HG03520 (cell line): ENCODE measurements at regions not wholly inside any gene's neighbourhood (a gene's known extent, or its start where the extent isn't known, plus 50 kb on each side); places are given as distances from the start of the nearest gene placed in this dataset.
"Not testable (repeated sequence)": the region's sequence is repeated elsewhere in the genome, so short reads cannot be mapped to it uniquely, and the experiment has no call there.

Experiments used
- ATAC-seq: cut with Tn5 transposase; IDR thresholded peaks from one replicate; pipeline ENCODE4 v1.9.1; 2021; ENCODE audit warnings: mild to moderate bottlenecking, moderate library complexity; ENCODE audit not compliant: unreplicated experiment

DNA sequence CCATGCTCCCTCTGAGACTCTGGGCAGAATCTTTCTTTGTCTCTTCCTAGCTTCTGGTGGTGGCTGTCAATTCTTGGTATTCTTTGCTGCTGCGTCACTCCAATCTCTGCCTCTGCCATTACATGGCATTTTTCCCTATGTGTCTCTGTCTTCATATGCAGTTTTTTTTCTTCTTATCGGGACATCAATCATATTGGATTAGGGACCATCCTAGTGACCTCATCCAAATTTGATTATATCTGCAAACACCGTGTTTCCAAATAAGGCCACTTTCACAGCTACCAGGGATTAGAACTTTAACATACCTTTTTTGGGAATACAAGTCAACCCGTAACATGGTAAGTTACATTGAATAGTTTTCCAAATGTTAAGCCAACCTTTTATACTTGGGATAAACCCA, 358.2 kb upstream of the FRG2C start:
- ATAC-seq = no peak

- ATAC-seq = not testable (repeated sequence)
These were observed 352.8 kb upstream of the FRG2C start for GRCh38 chr3:75311306-75311705.

DNA sequence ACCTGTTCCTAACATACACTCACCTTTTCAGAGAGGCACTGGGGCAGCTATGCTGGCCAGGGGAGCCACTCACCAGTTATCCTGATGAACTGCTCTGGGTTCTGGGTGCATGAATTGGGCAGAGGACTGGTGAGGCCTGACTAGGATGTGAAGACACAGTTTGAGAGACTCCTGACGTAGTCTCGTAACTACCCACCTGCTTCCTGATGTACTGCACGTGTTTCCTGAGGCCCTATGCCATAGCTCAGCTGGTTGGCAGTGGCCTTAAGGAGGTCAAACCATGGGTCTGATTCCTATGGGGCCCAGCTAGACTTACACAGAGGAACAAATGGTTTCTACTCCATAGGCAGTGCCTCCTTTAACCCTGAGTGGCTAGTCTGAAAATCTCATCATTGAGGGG, 351.7 kb upstream of the FRG2C start:
- not testable (repeated sequence) for ATAC-seq

DNA sequence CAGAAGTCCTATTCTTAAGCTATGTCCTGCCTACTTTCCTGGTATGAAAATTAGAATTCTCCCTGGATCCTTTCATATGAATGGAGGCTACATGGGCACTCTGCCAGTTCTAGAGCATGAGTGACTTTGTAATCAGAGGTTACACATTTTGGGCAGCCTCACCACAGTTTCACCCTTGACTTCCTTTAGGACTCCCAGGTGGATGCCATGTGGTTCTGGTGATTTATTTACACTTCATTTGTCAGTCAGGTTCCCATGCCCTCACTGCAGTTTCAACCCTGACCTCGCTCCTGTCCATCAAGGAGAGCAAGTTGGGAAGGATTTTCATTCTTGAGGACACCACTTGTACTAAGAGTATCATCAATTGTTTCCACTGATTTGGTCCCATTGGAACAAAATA, 344.4 kb upstream of the FRG2C start:
- not testable (repeated sequence) for ATAC-seq

GRCh38 chr3:75320369-75320768, 343.8 kb upstream of the FRG2C start:
- no peak for ATAC-seq

DNA sequence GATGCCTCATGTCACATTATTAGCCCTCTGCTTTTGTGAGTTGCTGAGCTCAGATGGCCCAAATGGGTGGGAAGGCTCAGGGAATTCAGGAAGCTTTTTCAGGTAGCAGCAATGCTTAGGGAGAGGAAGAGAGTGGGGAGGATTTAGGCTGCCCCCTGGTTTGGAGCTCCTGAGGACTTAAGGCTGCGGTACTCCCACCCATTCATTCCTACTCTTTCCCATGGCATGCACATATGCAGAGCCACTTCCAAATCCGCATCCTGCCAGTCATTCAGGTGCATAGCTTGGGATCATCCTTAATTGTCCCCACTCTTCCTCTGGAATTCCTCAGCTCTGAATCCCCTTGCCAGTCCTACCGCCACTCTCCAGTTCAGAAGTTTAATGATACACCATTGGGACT, 343.1 kb upstream of the FRG2C start:
- no peak for ATAC-seq

DNA sequence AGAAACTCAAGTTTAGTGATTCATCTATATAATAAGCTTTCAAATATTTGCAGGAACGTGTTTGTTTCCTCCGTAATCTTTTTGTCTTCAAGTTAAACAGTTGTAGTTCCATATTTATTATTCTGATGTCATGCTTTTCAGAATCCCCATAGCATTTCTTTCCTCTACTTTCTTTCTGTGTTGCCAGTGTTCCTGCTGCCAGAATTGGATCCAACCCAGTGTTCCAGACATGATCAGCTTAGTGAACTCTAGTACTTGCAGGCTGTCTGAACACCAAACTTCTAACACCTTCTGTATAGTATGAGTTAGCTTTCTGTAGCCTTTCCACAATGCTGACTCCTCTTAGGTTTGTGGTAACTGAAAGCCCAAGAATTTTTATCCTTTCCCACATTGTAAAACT, 340.2 kb upstream of the FRG2C start:
- not testable (repeated sequence) for ATAC-seq

GRCh38 chr3:75325716-75326115, 338.4 kb upstream of the FRG2C start:
- ATAC-seq = no peak

- ATAC-seq = no peak
These were observed 336.7 kb upstream of the FRG2C start for GRCh38 chr3:75327453-75327852.

DNA sequence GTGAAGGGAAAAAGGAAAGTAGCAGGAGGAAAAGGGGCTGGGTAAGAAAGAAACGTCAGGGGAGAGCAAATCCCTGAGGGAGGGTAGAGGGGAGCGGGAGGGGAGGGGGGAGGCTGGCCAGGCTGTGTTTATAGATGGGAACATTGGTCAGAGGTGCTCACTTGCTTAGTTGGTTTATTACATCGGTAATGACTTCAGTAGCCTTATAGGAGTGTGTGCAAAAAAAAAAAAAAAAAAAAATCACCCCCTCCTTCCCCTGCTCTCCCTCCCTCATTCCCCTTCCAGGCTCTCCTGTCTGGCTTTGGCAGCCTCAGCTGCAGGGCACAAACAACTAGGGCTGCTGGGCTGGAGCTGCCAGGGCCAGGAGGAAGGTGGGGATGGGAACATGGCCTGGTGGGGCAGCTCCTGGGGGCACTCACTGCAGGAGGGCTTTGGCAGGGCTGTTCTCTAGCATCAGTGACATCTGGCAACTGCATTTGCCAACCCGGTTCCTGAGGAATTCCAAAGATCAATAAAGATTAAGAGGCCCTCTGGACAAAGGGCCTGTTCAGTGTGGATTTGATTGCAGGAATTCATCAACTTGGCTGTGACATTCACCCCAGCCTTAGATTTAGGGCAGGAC, 334.5 kb upstream of the FRG2C start:
- ATAC-seq = no peak

DNA sequence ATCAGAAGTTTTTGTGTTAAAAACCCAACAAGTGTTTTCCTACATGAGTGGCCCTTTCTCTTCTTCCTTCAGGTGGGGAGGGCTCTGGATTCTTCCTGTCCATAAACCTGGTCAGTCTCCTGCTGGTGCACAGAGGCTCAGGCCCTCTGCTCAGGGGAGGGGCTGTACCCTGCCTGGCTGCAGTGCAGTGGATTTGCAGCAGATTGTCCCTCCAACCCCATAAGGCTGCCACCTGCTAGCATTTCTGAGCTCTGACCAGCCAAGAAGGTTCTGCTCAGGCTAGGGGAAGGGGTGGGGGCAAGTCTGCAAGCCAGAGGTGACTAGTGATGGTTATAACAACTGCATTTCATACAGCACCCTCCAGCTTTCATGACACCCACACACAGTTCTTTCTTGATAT, 333.7 kb upstream of the FRG2C start:
- not testable (repeated sequence) for ATAC-seq

DNA sequence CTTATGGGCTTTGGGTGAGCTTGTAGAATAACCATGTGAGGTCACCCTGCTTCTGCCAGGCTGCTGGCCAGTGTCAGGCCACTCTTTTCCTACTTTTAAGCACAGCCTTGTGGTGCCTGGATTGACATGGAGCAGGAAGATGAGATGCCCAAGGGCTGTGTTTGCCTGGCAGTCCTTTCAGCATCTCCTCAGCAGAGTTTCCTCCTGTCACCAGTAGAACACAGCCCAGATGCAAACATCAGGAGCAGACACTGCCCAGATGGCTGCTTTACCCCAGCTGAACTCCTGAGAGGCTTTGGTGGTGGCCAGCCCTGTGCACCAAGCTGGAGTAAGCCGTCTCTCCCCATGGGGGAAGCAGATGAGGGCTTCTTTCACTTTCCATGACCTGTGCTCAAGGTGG, 332.0 kb upstream of the FRG2C start:
- not testable (repeated sequence) for ATAC-seq

DNA sequence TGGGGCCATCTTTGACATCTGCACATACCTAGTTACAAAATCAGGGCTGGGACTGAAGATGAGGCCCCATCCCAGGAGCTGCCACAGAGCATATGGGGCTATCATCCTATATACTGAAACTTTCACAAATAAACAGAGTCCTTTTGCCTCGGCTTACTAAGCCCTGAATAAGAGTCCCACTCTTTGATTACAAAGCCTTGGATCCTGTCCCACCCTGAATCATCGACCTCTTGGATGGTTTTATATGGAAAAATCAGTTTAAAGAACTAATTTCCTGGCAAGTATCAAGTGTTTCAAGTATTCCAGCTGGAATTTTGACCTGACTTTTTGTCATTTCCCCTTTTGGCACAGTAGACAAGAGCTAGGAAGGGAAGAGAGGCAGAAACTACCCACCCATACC, 331.3 kb upstream of the FRG2C start:
- no peak for ATAC-seq

GRCh38 chr3:75334299-75334698, 329.8 kb upstream of the FRG2C start:
- ATAC-seq = no peak

DNA sequence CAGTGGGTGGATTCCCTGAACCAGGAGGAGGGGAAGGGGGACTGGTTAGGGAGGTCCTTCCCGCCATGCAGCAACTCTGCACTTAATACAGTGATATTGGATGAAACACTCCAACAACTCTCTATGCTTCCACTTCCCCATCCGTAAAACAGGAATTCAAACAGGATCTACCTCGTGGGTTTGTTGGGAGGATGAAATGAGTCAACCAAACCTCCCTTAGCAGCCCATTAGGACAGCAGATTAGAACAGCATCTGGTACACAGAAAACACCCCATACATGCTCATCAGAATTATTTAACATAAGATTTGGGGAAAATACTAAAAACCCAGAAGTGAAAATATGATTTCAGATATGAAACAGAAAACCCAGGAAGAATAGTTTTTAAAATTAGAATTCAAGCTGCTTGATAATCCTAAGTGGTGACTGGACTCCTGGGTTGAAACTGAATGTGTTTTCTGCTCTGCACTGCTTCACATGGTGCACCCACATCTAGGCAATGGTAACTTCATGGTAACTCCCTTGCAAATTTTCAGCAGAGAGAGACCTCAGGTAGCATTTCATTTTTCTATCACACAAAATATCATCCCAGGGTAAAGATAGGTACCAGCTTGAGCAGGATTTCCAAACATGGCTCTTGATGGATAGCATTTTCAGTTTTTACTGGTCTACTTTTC, 326.8 kb upstream of the FRG2C start:
- ATAC-seq = no peak

- no peak for ATAC-seq
These were observed 325.8 kb upstream of the FRG2C start for GRCh38 chr3:75338342-75338741.

DNA sequence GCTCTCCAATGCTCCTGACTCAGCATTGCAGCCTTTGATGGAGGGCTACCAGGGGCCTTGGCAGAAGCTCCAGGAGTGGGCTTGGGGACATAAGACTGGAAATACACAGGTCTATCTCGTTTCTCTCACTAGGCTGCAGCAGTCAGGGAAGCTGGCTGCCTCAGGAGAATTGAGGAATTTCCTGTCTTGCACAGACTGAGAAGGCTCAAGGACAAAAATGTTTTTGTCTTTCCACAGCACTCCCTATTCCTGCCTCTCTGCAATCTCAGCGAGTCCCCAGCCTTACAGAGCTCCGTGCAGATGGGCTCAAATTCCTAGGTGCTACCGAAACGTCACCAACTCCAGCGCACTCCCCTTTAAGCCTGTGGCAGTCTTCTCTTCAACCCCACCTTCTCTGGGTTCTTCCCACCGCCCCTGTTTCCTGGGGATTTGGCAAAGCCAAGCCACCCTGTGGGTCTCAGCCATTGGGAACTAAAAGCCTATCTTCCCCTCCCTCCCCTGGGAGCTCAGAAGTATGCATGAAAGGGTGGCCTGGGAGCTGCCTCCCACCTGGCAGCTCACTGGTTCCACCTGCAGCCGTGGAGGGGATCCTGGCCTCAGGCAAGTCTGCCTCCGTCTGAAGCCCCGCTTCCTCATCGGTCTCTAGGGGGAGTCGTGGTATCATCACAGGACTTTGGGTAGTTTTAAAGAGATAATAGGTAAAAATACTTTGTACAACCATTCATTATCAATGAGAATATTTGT, 322.6 kb upstream of the FRG2C start:
- ATAC-seq = no peak

- ATAC-seq = no peak
These were observed 321.7 kb upstream of the FRG2C start for GRCh38 chr3:75342425-75342824.

DNA sequence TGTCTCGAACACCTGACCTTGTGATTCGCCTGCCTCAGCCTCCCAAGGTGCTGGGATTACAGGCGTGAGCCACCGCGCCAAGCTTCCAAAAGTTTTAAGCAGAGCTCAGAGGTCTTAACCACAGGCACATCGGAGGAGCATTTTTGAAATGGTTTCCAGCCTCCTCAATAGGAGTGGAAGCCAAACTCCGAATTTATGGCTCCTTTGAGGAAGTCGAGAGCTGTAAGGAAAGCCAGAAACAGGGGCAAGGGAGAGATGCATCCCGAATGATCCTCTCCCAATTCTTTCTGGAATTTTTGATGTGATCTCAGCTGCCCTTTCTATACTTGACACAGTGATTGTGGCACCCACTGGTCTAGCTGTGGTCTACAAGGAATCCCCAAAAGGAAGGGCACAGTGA, 313.6 kb upstream of the FRG2C start:
- not testable (repeated sequence) for ATAC-seq

- ATAC-seq = not testable (repeated sequence)
These were observed 301.9 kb upstream of the FRG2C start for GRCh38 chr3:75362086-75362784.

- not testable (repeated sequence) for ATAC-seq
These were observed 291.2 kb upstream of the FRG2C start for GRCh38 chr3:75372964-75373363.
